Globus pallidus (tissue), 1 donor: ENCODE measurements at regions not wholly inside any gene's neighbourhood (a gene's known extent, or its start where the extent isn't known, plus 50 kb on each side); places are given as distances from the start of the nearest gene placed in this dataset.

Experiments
- DNase-seq: peaks from one replicate; pipeline ENCODE4 v3.0.0-alpha.2; 2015; ENCODE audit warnings: low spot score

DNA sequence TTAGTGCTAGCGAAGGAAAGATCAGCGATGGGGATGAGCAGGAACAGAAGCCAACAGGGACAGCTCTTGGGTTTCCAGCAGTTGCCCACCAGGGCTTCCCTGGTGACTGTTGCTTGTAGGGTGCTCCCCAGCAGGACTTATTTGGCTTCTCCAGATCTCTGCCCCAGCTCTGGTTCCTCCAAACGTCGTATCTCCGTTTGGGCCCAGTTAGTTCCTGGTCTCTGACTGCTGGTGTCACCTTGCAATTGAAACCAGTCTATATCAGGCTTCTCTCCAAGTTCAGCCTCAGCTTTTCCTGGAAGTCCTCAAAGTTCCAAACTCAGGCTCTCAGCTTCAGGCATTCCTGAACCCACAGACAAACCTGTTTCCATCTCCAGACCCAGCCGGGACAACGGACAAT is 70.8 kb upstream of the NXT1 start:
- DNase-seq, result no peak

DNA sequence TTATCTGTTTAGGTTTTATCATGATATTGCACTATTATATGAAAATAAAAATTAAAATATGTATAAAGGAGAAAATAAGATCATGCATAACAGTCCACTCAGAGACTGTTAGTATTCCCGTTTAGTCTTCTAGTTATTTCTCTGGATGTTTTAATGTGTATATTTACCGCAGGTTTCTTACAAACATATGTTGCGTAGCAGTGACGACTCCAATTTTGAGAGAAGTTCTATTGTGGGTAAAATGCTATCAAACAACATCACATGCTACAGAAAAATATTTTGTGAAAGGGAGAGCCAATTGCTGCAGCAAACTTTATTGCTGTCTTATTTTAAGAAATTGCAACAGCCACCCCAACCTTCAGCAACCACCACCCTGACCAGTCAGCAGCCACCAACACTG is 72.4 kb upstream of the NXT1 start:
- DNase-seq, result no peak

DNA sequence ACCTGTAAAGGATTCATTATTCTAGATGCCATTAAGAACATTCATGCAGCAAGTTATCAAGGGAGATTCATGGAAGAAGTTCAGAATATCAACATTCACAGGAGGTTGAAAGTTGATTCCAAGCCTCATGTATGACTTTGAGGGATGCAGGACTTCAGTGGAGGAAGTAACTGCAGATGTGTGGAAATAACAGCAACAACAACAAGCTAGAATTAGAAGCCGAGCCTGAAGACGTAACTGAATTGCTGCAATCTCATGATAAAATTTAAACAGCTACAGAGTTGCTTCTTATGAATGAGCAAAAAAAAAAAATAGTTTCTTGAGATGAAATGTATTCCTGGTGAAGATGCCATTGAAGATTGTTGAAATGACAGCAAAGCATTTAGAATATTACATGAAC is 73.3 kb upstream of the NXT1 start:
- DNase-seq, result no peak

DNA sequence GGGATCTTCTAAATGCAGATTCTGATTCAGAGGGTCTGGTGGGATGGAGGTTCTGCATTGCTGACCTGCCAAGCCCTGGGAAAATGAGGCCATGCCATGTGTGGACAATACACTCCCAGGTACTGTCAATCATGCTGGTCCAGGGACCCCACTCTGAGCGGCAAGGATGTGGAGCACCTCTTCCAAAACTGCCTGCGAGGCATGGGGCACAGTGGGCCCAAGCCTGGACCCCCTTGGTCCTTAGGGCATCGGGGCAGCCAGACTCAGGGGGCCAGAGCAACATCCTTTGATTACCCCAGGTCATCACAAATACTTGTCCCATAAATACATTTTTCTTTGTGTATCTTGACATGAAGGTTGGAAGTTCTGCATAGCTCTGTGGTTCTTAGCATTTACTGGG is 76.8 kb upstream of the NXT1 start:
- DNase-seq, result no peak

DNA sequence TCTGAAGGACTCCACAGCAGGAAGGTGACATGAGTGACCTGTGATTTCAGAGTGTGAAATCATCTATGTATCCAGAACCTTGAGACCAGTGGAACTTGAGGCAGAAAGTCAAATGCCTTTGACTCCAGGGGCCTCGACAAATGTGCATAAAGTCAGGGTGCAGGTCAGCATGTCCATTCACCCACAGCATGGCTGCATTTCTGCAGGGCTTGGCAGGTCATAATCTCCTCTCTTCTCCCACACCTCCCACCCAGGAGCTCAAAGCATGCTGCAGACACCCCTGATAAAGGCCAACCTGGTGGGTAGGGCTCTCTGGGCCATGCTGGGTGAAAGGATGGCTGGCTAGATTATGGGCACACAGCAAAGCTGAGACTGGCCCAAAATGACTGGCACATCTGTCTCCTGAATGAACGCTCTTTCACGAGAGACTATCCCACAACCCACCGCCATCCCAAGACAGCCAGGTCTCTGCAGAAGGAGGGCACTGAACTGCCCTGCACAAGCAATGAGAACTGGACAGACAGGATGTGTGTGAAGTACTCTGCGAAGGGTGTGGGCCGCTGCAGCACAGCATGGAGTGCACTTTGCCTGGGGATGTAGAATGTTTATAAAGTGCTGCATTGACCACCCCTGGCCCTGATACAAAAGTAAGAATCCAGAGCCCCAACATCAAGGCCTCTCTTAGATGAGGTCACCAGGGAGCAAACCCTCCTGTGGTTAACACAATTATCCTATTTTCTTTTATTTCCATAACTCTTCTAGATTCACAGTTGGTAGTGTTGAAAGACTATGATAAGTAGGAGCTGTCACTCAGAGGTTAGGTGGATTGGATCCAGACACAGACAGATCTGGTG is 78.2 kb upstream of the NXT1 start:
- no peak for DNase-seq

DNA sequence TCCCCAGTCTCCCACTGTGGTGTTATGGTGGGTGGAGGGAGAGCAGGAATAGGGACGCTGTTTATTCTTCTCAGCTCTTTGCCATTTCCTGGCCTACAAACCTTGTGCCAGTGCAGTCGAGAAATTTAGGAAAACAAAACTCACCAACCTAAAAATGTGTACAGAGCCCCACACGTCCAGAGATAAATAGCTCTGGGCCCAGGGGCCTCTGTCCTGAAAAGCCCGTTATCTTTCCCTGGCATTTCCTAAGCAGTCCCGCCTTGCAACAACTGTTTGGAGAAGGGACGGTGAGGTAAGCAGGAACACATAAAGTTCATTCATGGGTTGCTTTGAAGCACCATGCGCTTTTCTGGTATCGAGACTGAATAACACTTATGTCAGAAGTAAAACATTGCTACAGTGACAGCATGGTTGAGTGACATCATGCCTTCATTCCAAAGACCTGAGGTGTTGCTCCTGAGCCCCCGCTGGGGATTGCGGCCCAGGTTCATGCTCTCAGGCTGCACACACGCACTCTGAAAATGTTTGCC is 80.1 kb upstream of the NXT1 start:
- DNase-seq, result no peak

- no peak for DNase-seq
Observed at GRCh38 chr20:23269954-23270353, 80.6 kb upstream of the NXT1 start.

GRCh38 chr20:23268792-23269354 is 81.7 kb upstream of the NXT1 start:
- no peak for DNase-seq

GRCh38 chr20:23267909-23268308 is 82.7 kb upstream of the NXT1 start:
- no peak for DNase-seq

GRCh38 chr20:23266530-23267398 is 83.8 kb upstream of the NXT1 start:
- no peak for DNase-seq

DNA sequence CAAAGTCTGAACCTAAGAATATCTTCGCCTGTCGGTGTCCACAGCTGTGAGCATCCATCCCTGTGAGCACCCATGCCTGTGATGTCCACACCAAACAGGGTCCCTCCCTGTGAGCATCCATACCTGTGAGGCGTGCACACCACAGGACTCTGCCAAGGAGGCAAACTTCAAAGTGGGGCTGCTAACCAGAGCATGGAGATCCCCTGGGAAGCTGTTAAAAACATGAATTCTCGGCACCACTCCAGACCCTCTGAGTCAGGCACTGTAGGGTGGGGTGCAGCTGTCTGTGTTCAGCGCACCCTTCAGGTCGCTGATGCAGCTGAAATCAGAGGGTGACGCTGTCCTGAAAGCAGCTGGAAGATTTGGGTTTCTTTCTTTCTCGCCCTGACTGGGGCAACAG is 85.4 kb upstream of the NXT1 start:
- DNase-seq, result no peak

DNA sequence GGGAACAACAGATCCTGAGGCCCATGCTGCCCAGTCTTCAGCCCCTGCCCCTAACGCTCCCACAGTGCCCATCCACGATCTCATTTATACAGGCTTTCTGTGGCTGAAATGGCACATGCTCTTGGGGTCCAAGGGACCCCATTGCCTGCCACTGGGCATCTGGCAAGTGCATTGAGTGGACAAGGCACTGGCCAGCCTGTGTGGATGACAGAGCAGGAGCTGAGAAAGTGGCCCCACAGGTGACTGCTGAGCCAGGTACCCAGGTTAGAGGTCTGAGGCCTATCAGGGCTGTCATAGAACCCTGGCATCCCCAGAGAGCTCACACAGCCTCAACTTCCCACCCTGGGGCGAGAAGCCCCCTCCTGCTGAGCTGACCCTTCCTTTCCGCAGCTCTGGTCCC is 86.0 kb upstream of the NXT1 start:
- no peak for DNase-seq

- DNase-seq, result no peak
Observed at GRCh38 chr20:23260181-23260840, 90.3 kb upstream of the NXT1 start.

GRCh38 chr20:23258747-23259121 is 91.9 kb upstream of the NXT1 start:
- no peak for DNase-seq

- no peak for DNase-seq
Observed at GRCh38 chr20:23257848-23258746, 92.5 kb upstream of the NXT1 start.

DNA sequence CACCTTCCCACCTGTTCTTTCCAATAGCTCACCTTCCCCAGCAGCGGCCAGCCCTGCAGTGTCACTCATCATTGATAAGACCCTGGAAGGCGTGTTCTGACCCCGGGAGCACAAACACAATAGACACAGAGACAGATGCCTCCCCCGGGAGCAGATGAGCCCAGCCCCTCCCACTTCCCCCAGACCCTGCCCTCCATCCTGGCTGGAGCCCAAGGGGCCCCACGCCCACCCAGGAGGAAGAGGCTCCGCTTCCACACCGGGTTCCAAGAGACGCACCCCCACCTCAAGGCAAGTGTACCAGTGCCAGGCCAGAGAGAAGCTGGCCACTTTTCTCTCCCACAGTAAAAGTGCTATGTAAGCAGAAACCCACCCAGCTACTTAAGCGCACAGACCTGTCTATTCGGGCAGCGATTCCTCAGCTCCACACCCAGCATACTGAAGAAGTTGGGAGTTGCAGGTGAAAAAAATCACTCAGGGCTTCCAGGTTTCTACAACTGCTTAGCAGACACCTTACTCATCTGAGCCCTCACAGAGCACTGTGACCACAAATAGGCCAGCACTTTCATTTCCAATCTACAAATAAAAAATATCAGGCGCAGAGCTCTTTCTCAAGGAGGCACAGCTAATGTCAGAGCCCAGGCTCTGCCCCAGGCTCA is 93.4 kb upstream of the NXT1 start:
- no peak for DNase-seq

DNA sequence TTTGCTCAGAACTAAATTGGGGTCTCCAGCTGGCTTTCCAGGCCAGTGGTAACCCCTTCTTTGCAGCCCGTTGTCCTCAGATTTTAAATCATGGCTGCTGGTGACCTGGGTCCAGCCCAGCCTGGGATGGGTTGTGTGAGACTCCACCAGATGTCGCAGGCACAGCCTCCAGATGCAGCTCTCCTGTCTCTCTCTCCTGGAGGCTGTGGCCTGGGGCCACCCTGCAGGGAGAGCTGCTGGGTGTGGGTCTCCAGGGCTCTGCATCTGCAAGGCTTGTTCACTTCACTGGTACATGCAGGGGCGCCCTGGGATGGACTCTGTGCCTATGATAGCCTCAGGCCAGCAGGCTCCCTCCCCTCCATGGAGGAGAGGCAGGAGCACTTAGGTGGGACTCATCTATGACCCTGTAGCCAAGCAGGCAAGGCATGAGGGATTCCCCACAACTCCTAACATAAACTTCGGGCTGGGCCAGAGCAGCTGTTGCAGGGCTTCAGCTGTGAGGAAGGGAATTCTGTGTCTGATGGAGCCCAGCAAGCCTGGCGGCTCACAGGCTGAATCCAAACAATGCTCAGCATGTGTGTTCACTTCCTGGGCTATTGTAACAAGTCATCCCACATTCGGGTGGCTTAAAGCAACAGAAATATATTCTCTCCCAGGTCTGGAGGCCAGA is 94.7 kb upstream of the NXT1 start:
- no peak for DNase-seq

- DNase-seq, result no peak
Observed at GRCh38 chr20:23255106-23255505, 95.5 kb upstream of the NXT1 start.

DNA sequence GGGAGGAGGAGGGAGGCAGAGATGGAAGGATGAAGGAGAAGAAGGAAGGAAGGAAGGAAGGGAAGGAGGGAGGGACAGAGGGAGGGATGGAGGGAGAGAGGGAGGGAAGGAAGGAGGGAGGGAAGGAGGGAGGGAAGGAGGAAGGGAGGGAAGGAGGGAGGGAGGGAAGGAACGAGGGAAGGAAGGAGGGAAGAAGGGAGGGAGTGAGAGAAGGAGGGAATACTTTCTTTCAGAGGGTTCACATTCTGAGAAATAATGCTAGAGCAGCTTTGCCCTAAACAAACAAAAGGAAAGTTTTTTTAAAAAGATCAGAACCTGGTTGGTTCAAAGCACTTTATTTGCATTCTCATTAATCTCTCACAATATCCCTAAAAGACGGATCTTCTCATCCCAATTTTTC is 96.1 kb upstream of the NXT1 start:
- DNase-seq, result no peak

- DNase-seq, result no peak
Observed at GRCh38 chr20:23254034-23254433, 96.6 kb upstream of the NXT1 start.
